ENCODE measurements at regions not wholly inside any gene's neighbourhood (a gene's known extent, or its start where the extent isn't known, plus 50 kb on each side); places are given as distances from the start of the nearest gene placed in this dataset.
A peak's percentile ranks its signal among the peaks of the same experiment; 100 is the strongest.

- DNase-seq (no peak), ATAC-seq (no peak)
- Histone ChIP-seq H3K4me3 (no peak overlapping the region), H3K4me1 (no peaks in the 10 kb centered on the region), H3K36me3 (replicated peaks in 1 of 2; ENCODE audit: insufficient read depth in 1 of 2, low read depth in 2 of 2) (no peaks in the 10 kb centered on the region), H3K27me3 (no peaks in the 10 kb centered on the region), H3K9me3 (no peaks in the 10 kb centered on the region), H3K27ac (no peak overlapping the region)
- TF ChIP-seq POLR2A (IDR thresholded peaks at IDR 0.05) (no peak), CTCF (IDR thresholded peaks at IDR 0.05) (no peak)
- intact Hi-C loops (cut with DNase I), result no loop called here
- 72 to 85% methylated on average over 1 of the region's 1 CpG for WGBS, 2 donors
Observed at GRCh38 chr3:103803787-103804186, 1369.0 kb downstream of the ZPLD1 start.

- no peaks in the 10 kb centered on the region for H3K4me1 ChIP-seq
- H3K27ac ChIP-seq, result no peak overlapping the region
- WGBS, 2 donors, result 58 to 61% methylated on average over 2 of the region's 2 CpGs
- DNase-seq (no peak), ATAC-seq (no peak)
- no peaks in the 10 kb centered on the region for H3K36me3 ChIP-seq (replicated peaks in 1 of 2; ENCODE audit: insufficient read depth in 1 of 2, low read depth in 2 of 2)
- no peak for TF ChIP-seq CTCF (IDR thresholded peaks at IDR 0.05)
- no peak for TF ChIP-seq POLR2A (IDR thresholded peaks at IDR 0.05)
- no peaks in the 10 kb centered on the region for H3K27me3 ChIP-seq
- intact Hi-C loops (cut with DNase I), result no loop called here
- H3K4me3 ChIP-seq, result no peak overlapping the region
- no peaks in the 10 kb centered on the region for H3K9me3 ChIP-seq
Observed at GRCh38 chr3:103810167-103810566, 1375.4 kb downstream of the ZPLD1 start.

DNA sequence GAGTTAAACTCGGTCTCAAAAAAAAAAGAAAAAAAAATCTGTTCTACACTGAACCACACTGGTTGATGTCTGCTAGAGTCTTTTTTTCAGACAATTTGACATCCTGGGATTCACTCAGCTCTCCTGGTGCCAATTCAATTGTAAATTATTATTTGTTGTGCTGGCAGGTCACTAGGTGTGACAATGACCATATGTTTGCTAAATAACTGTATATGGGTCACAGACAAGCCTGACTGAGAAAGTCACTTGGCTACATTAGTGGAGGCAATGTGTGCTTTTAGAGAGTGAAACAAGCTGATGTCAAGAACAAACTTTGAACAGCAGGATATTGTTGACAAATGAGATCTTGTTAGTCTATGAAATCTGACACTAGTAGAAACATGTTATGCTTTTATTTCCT, 1379.1 kb downstream of the ZPLD1 start:
- 44 to 79% methylated on average over 1 of the region's 1 CpG for WGBS, 2 donors
- Histone ChIP-seq H3K9me3 (no peaks in the 10 kb centered on the region), H3K4me3 (no peak overlapping the region), H3K27me3 (no peaks in the 10 kb centered on the region), H3K27ac (no peak overlapping the region), H3K4me1 (no peaks in the 10 kb centered on the region), H3K36me3 (replicated peaks in 1 of 2; ENCODE audit: insufficient read depth in 1 of 2, low read depth in 2 of 2) (no peaks in the 10 kb centered on the region)
- ATAC-seq (peak; percentile 21), DNase-seq (no peak)
- TF ChIP-seq POLR2A (IDR thresholded peaks at IDR 0.05) (no peak), CTCF (IDR thresholded peaks at IDR 0.05) (no peak)
- intact Hi-C loops (cut with DNase I), result no loop called here

DNA sequence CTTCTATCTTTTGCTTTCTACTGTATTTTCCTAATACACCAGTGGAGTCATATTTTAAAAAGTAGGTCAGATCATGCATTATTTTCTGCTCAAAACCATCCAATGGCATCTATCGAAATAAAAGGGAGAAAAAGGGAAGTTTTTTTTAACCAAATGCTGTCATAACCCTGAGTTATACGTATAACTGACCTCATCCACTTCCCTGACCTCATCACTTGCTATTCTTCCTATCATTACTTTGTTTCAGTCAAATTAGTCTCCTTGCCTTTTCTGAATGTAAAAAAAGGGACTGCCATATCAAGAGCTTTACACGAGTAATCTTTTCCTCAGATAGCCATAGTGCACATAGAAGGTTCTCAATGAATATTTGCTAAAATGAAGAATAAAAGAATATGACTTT, 1383.6 kb downstream of the ZPLD1 start:
- DNase-seq (no peak), ATAC-seq (no peak)
- Histone ChIP-seq H3K36me3 (replicated peaks in 1 of 2; ENCODE audit: insufficient read depth in 1 of 2, low read depth in 2 of 2) (no peaks in the 10 kb centered on the region), H3K27ac (no peak overlapping the region), H3K9me3 (no peaks in the 10 kb centered on the region), H3K4me3 (no peak overlapping the region), H3K27me3 (no peaks in the 10 kb centered on the region), H3K4me1 (no peaks in the 10 kb centered on the region)
- no peak for TF ChIP-seq POLR2A (IDR thresholded peaks at IDR 0.05)
- TF ChIP-seq CTCF (IDR thresholded peaks at IDR 0.05), result no peak
- intact Hi-C loops (cut with DNase I), result no loop called here
- WGBS, 2 donors, result 56 to 65% methylated on average over 3 of the region's 3 CpGs

GRCh38 chr3:103818800-103819199, 1384.0 kb downstream of the ZPLD1 start:
- Histone ChIP-seq H3K27me3 (no peaks in the 10 kb centered on the region), H3K27ac (no peak overlapping the region), H3K9me3 (no peaks in the 10 kb centered on the region), H3K4me1 (no peaks in the 10 kb centered on the region), H3K4me3 (no peak overlapping the region), H3K36me3 (replicated peaks in 1 of 2; ENCODE audit: insufficient read depth in 1 of 2, low read depth in 2 of 2) (no peaks in the 10 kb centered on the region)
- ATAC-seq (no peak), DNase-seq (no peak)
- TF ChIP-seq CTCF (IDR thresholded peaks at IDR 0.05) (no peak), POLR2A (IDR thresholded peaks at IDR 0.05) (no peak)
- intact Hi-C loops (cut with DNase I), result no loop called here
- WGBS, 2 donors, result 34 to 35% methylated on average over 2 of the region's 2 CpGs

Measured in body of pancreas (tissue), 4 donors.